Ovary (tissue), 7 donors: ENCODE measurements at regions not wholly inside any gene's neighbourhood (a gene's known extent, or its start where the extent isn't known, plus 50 kb on each side); places are given as distances from the start of the nearest gene placed in this dataset.

ENCODE experiments used
- DNase-seq, 5 donors: peaks; one replicate each; pipeline ENCODE4 v3.0.0-alpha.2; 2019 to 2020
- H3K27ac ChIP-seq, 2 donors: fragments of 200-600 bp; one replicate each; pipeline versions ENCODE4 v1.5.1 to v1.8.0; 2019 to 2022
- H3K27me3 ChIP-seq: fragments of 200-600 bp; one replicate; pipeline ENCODE4 v1.8.0; 2022
- H3K36me3 ChIP-seq: fragments of 200-600 bp; sonication (generic); one replicate; pipeline ENCODE4 v1.5.1; 2019
- H3K4me1 ChIP-seq: one replicate; pipeline ENCODE4 v1.8.1; 2013; ENCODE audit warnings: mild to moderate bottlenecking, moderate library complexity; ENCODE audit not compliant: insufficient read depth
- H3K4me3 ChIP-seq: fragments of 200-600 bp; sonication (generic); one replicate; pipeline ENCODE4 v1.5.1; 2017
- H3K9me3 ChIP-seq, 2 donors: fragments of 200-600 bp in 1 of 2; sonication (generic) in 1 of 2; one replicate each; pipeline versions ENCODE4 v1.5.1 to v1.8.1; 2013 to 2019; ENCODE audit warnings: mild to moderate bottlenecking in 1 of 2, moderate library complexity in 1 of 2
- EP300 ChIP-seq: sonication (generic); formaldehyde crosslinking; IDR thresholded peaks from one replicate; pipeline ENCODE4 v1.6.1; 2017; ENCODE audit warnings: antibody characterized with exemption
- POLR2A ChIP-seq: fragments of 450-650 bp; IDR thresholded peaks from one replicate; pipeline ENCODE4 v1.6.1; 2017; ENCODE audit warnings: antibody characterized with exemption, mild to moderate bottlenecking, moderate library complexity
- WGBS, 3 donors: extraction: QIAGEN DNeasy Blood & Tissue Kit in 1 of 3; methylation state at CpG; one replicate each; pipeline versions ENCODE4 v1.1.5 to v1.1.7; 2013 to 2017; 5-methylcytosine and 5-hydroxymethylcytosine counted together
- intact Hi-C, 4 donors: fragments of 100-400 bp; cut with DNase I; formaldehyde crosslinking; loops; one replicate each; pipeline versions ENCODE4 v1.11.0 to v1.15.1; 2022 to 2023
- TF ChIP-seq, protein P1 (sequence below), 3 donors: fragments of 450-650 bp in 2 of 3; fragments of 200-600 bp in 1 of 3; IDR thresholded peaks; one replicate each; pipeline versions ENCODE4 v1.5.1 to v1.8.0; 2016 to 2022; ENCODE audit warnings: antibody characterized with exemption in 3 of 3, mild to moderate bottlenecking in 1 of 3
- donor health status: DM: no; HTN: no; CAD: no; lungs with moderate emphysema.
- donor health status: DM: no; HTN: no; CAD: no.
- donor health status: Bipolar disorder and iron deficiency.
- donor health status: DM: no; HTN: no; CAD: no.
- donor health status: DM: yes; HTN: yes; CAD: no.

DNA sequence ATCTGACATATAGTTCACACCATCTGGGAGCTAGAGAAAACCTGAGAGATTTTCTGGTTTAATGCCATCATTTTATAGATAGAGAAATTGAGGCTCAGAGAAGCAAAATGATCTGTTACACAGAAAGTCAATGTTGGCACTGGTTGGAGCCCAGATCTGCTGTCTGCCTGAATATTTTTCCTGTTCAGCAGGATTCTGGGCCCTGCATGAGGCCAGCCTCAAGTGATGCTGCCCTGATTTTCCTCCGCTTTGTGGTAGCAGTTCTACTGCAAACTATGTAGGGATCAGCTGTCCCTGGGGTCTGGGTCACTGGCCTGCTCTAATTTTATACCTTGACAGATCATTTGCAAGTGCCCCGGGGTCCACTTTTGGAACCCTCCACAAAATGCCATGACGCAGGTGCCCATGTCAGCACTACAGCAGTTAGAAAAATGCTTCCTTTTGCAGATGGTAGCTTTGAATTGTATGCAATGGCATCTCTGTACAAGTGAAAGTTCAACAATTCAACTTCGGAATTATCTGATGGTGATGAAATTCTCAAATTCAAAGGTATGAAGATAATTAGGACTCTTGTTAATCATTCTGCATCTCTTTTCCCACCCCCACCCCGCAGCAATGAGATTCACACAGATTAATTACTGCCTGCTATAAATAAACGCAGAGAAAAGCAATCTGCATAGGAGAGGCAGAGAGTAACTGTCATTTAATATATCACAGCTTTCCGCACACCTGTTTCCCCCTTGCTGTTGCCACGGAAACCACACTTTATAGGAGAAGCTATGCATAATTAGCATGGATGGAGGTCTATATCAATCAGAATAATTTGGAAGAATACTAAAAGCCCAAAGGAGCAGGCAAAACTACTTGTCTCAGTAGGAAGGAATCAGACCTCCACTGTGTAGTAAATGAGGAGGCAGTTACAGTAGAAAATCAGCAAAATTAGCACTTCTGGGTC lies 222.6 kb downstream of the PDCD6IP start:
- TF ChIP-seq POLR2A = no peak
- no peak for TF ChIP-seq EP300
- TF ChIP-seq, protein P1, sequence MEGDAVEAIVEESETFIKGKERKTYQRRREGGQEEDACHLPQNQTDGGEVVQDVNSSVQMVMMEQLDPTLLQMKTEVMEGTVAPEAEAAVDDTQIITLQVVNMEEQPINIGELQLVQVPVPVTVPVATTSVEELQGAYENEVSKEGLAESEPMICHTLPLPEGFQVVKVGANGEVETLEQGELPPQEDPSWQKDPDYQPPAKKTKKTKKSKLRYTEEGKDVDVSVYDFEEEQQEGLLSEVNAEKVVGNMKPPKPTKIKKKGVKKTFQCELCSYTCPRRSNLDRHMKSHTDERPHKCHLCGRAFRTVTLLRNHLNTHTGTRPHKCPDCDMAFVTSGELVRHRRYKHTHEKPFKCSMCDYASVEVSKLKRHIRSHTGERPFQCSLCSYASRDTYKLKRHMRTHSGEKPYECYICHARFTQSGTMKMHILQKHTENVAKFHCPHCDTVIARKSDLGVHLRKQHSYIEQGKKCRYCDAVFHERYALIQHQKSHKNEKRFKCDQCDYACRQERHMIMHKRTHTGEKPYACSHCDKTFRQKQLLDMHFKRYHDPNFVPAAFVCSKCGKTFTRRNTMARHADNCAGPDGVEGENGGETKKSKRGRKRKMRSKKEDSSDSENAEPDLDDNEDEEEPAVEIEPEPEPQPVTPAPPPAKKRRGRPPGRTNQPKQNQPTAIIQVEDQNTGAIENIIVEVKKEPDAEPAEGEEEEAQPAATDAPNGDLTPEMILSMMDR (IDR thresholded peaks at IDR 0.05) = no peak
- H3K4me3 ChIP-seq = no peak overlapping the region
- WGBS, 3 donors = 58 to 66% (median 60%) methylated on average over 8 of the region's 8 CpGs
- no peaks in the 10 kb centered on the region for H3K4me1 ChIP-seq
- H3K36me3 ChIP-seq = no peaks in the 10 kb centered on the region
- DNase-seq = no peak
- H3K27me3 ChIP-seq = no peaks in the 10 kb centered on the region
- H3K9me3 ChIP-seq = no peaks in the 10 kb centered on the region
- intact Hi-C loops = no loop called here
- no peak overlapping the region for H3K27ac ChIP-seq

DNA sequence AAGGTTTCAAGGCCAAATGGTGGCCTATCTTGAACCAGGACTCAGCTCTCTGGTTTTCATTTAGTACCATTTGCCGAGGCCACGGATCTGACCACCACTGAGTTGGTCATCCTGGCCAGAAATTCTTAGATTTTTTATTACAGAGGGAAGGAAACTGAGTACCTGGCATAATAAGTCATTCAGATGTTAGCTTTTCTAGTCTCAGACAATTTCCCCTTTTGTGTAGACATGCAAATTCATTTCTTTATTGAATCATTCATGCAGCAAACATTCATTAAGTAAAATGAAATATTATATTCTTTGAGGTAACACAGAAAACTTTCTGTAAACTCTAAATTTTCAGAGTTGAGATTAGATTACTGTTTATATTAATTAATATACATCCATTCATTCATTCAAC lies 223.7 kb downstream of the PDCD6IP start:
- 86 to 88% (median 86%) methylated on average over 2 of the region's 2 CpGs for WGBS, 3 donors
- H3K9me3 ChIP-seq = no peaks in the 10 kb centered on the region
- intact Hi-C loops = no loop called here
- no peaks in the 10 kb centered on the region for H3K27me3 ChIP-seq
- no peak for DNase-seq
- no peak overlapping the region for H3K4me3 ChIP-seq
- TF ChIP-seq EP300 = no peak
- TF ChIP-seq POLR2A = no peak
- TF ChIP-seq, protein P1 (IDR thresholded peaks at IDR 0.05) = no peak
- H3K36me3 ChIP-seq = no peaks in the 10 kb centered on the region
- no peak overlapping the region for H3K27ac ChIP-seq
- H3K4me1 ChIP-seq = no peaks in the 10 kb centered on the region

DNA sequence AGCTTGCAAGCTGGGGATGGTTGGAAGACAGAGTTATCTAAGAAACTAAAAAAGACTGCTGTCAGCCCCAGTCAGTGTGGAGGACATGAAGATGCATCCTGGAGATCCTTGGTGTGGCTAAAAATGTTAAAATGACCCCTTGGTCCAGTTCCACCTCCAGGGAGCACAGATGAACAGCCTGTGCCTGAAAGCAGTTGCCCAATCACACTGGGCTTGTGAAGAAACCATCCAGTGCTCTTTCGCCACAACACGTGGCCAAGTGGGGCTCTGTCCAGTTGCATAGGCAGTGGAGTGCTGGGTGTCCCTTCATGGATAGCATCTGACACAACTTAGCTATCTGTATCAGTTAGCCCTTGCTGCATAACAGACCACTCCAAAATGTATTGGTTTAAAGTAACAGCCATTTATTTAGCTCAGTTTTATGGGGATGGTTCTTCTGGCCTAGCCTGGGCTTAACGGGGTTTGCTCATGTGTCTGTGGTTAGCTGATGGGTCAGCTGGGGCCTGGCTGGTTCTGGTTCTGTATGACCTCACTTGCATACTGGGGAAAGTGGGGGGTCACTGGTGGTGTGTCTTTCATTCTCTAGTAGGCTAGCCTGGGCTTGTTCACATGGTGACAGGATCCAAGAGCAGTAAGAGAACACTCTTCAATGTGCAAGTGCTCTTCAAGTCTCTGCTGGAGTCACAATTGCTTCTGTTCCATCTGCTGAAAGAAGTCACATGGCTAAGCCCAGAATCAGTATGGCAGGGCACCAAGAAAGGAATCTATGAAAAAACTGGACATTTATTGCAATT lies 226.2 kb downstream of the PDCD6IP start:
- H3K27me3 ChIP-seq = no peaks in the 10 kb centered on the region

DNA sequence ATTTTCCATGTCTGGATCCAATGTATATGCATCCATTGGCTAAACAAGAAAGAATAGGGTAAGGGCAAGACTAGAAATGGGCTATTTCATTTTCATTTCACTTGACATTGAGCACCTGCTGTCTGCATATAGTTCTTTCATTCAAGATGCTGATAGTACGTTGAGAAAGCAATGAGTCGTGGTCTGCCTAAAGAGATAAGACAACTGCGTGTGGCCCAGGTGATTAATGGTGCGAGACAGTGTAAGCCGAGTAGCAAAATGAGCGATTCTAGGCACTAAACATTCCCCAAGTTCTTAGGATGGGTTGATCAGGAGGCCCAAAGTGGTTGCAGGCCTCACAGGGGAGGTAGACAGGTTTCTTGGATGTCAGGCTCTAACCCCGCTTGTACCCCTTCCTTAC lies 235.4 kb downstream of the PDCD6IP start:
- no peak for DNase-seq
- intact Hi-C loops = no loop called here
- H3K27ac ChIP-seq = no peak overlapping the region
- no peaks in the 10 kb centered on the region for H3K4me1 ChIP-seq
- no peak overlapping the region for H3K4me3 ChIP-seq
- H3K27me3 ChIP-seq = peaks cover 4% of the 10 kb centered on the region
- H3K9me3 ChIP-seq = no peaks in the 10 kb centered on the region
- TF ChIP-seq, protein P1 (IDR thresholded peaks at IDR 0.05) = no peak
- TF ChIP-seq POLR2A (no peak), EP300 (no peak)
- no peaks in the 10 kb centered on the region for H3K36me3 ChIP-seq
- WGBS, 3 donors = 48 to 58% (median 48%) methylated on average over 7 of the region's 7 CpGs

More for the DNA sequence above, 226.2 kb downstream of the PDCD6IP start:
- Histone ChIP-seq H3K9me3 (no peaks in the 10 kb centered on the region), H3K4me3 (no peak overlapping the region), H3K4me1 (no peaks in the 10 kb centered on the region), H3K27ac (no peak overlapping the region), H3K36me3 (no peaks in the 10 kb centered on the region)
- no peak for DNase-seq
- TF ChIP-seq EP300 (no peak), POLR2A (no peak)
- intact Hi-C loops = no loop called here
- WGBS, 3 donors = 90 to 97% (median 93%) methylated on average over 3 of the region's 3 CpGs
